ENCODE measurements at regions not wholly inside any gene's neighbourhood (a gene's known extent, or its start where the extent isn't known, plus 50 kb on each side); places are given as distances from the start of the nearest gene placed in this dataset.
A peak's percentile ranks its signal among the peaks of the same experiment; 100 is the strongest.

DNA sequence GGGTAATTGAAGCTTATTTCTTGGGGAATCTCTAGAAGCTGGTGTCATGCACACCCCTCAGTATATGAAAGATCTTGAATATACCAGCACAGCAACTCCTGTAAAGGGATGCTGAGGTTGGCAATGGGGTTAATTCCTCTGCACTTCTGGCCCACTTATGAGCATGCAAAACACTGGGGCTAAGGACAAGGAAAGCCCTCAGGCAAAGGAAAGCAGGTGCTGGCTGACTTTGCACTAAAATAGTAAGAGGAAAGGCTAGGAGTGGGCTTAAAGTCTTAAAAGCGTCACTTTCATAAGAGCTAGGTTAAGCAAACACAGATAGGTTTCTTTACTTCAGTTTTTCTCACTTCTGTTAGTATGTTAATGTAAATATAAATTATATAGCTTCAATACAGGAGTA, 572.6 kb upstream of the LUZP2 start:
- H3F3A ChIP-seq (ENCODE audit: insufficient read depth, low read length): no peaks in the 10 kb centered on the region
- H3K36me3 ChIP-seq (replicated peaks; ENCODE audit: insufficient read depth, low read length): no peaks in the 10 kb centered on the region
- H4K20me1 ChIP-seq (ENCODE audit: insufficient read depth, low read length): no peaks in the 10 kb centered on the region
- no peak overlapping the region for H3K4me3 ChIP-seq (ENCODE audit: low read length)
- no peaks in the 10 kb centered on the region for H3K9me3 ChIP-seq (replicated peaks; ENCODE audit: insufficient read depth, low read length)
- no peak overlapping the region for H3K27ac ChIP-seq (ENCODE audit: low read length)
- H3K27me3 ChIP-seq (replicated peaks; ENCODE audit: insufficient read depth, low read length): no peaks in the 10 kb centered on the region
- H2AFZ ChIP-seq (ENCODE audit: low read length): no peak overlapping the region
- H3K9me2 ChIP-seq (replicated peaks; ENCODE audit: insufficient read depth, low read length): no peaks in the 10 kb centered on the region
- no peak overlapping the region for H3K9ac ChIP-seq (ENCODE audit: low read length)
- no peaks in the 10 kb centered on the region for H3K79me2 ChIP-seq (ENCODE audit: low read length)
- H3K4me2 ChIP-seq (ENCODE audit: low read depth, low read length): no peak overlapping the region
- DNase-seq: peak; percentile 71
- TF ChIP-seq, protein P1, sequence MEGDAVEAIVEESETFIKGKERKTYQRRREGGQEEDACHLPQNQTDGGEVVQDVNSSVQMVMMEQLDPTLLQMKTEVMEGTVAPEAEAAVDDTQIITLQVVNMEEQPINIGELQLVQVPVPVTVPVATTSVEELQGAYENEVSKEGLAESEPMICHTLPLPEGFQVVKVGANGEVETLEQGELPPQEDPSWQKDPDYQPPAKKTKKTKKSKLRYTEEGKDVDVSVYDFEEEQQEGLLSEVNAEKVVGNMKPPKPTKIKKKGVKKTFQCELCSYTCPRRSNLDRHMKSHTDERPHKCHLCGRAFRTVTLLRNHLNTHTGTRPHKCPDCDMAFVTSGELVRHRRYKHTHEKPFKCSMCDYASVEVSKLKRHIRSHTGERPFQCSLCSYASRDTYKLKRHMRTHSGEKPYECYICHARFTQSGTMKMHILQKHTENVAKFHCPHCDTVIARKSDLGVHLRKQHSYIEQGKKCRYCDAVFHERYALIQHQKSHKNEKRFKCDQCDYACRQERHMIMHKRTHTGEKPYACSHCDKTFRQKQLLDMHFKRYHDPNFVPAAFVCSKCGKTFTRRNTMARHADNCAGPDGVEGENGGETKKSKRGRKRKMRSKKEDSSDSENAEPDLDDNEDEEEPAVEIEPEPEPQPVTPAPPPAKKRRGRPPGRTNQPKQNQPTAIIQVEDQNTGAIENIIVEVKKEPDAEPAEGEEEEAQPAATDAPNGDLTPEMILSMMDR (IDR thresholded peaks at IDR 0.05; ENCODE audit: low read length): no peak
- no peak for TF ChIP-seq EZH2phosphoT487 (IDR thresholded peaks at IDR 0.05; ENCODE audit: low read length)
- no peak for TF ChIP-seq EZH2 (optimal IDR thresholded peaks at IDR 0.05; ENCODE audit: low read depth, low read length)
- peaks cover 12% of the 10 kb centered on the region for H3K4me1 ChIP-seq (ENCODE audit: low read length)

DNA sequence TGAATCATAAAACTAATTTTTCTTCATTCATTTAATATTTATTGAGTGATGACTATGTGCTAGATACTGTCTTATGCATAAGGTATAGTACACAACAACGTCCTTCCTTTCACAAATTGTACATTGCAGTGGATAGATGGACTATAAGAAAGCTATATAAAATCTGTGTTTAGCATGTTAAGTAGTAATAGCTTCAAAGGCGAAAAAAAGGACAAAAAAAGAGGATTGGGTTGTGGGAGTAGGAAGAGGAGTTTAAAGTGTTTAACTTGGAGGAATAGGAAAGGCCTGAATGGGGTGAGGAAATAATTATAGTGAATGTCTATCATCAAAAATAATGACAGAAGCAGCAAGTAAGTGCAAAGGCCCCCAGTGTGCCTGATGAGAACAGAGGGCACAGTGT, 565.4 kb upstream of the LUZP2 start:
- TF ChIP-seq EZH2phosphoT487 (IDR thresholded peaks at IDR 0.05; ENCODE audit: low read length) (no peak), EZH2 (optimal IDR thresholded peaks at IDR 0.05; ENCODE audit: low read depth, low read length) (no peak)
- TF ChIP-seq, protein P1 (IDR thresholded peaks at IDR 0.05; ENCODE audit: low read length): no peak

DNA sequence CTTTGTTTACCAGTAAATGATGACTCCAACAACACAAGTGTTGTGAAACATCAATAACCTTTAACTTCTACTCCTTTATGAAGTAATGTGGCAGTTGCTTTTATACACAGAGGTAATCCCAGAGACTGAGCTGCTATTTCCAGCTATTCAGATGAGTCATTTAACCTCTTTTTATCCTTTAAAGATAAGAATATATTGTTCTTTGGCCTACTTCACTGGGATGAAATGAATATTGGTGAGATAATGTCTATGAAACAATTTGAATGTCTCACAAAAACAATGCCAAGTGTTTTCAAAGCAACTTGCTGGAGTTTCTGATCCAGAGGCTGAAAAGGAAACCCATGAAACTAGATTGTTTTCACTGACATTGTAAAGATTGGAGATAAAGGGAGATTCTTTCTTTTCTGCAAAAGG, 564.4 kb upstream of the LUZP2 start:
- Histone ChIP-seq H2AFZ (ENCODE audit: low read length) (no peak overlapping the region), H3K9me3 (replicated peaks; ENCODE audit: insufficient read depth, low read length) (no peaks in the 10 kb centered on the region), H3K79me2 (ENCODE audit: low read length) (no peaks in the 10 kb centered on the region), H3K27ac (ENCODE audit: low read length) (no peak overlapping the region), H3K4me1 (ENCODE audit: low read length) (no peaks in the 10 kb centered on the region), H3K36me3 (replicated peaks; ENCODE audit: insufficient read depth, low read length) (no peaks in the 10 kb centered on the region), H3K9ac (ENCODE audit: low read length) (no peak overlapping the region), H3F3A (ENCODE audit: insufficient read depth, low read length) (no peaks in the 10 kb centered on the region), H3K4me3 (ENCODE audit: low read length) (no peak overlapping the region), H3K4me2 (ENCODE audit: low read depth, low read length) (no peak overlapping the region), H4K20me1 (ENCODE audit: insufficient read depth, low read length) (no peaks in the 10 kb centered on the region), H3K27me3 (replicated peaks; ENCODE audit: insufficient read depth, low read length) (no peaks in the 10 kb centered on the region), H3K9me2 (replicated peaks; ENCODE audit: insufficient read depth, low read length) (no peaks in the 10 kb centered on the region)
- no peak for DNase-seq
- TF ChIP-seq, protein P1 (IDR thresholded peaks at IDR 0.05; ENCODE audit: low read length): no peak
- no peak for TF ChIP-seq EZH2 (optimal IDR thresholded peaks at IDR 0.05; ENCODE audit: low read depth, low read length)
- TF ChIP-seq EZH2phosphoT487 (IDR thresholded peaks at IDR 0.05; ENCODE audit: low read length): no peak

More for the DNA sequence above, 565.4 kb upstream of the LUZP2 start:
- H3K9ac ChIP-seq (ENCODE audit: low read length): no peak overlapping the region
- no peak for DNase-seq
- H3K4me2 ChIP-seq (ENCODE audit: low read depth, low read length): no peak overlapping the region
- H3K79me2 ChIP-seq (ENCODE audit: low read length): no peaks in the 10 kb centered on the region
- H3K27me3 ChIP-seq (replicated peaks; ENCODE audit: insufficient read depth, low read length): no peaks in the 10 kb centered on the region
- H3K9me3 ChIP-seq (replicated peaks; ENCODE audit: insufficient read depth, low read length): no peaks in the 10 kb centered on the region
- no peak overlapping the region for H3K27ac ChIP-seq (ENCODE audit: low read length)
- no peaks in the 10 kb centered on the region for H3K36me3 ChIP-seq (replicated peaks; ENCODE audit: insufficient read depth, low read length)
- H3K4me3 ChIP-seq (ENCODE audit: low read length): no peak overlapping the region
- H3K4me1 ChIP-seq (ENCODE audit: low read length): no peaks in the 10 kb centered on the region
- no peaks in the 10 kb centered on the region for H3F3A ChIP-seq (ENCODE audit: insufficient read depth, low read length)
- no peak overlapping the region for H2AFZ ChIP-seq (ENCODE audit: low read length)
- H3K9me2 ChIP-seq (replicated peaks; ENCODE audit: insufficient read depth, low read length): no peaks in the 10 kb centered on the region
- no peaks in the 10 kb centered on the region for H4K20me1 ChIP-seq (ENCODE audit: insufficient read depth, low read length)

All from MM.1S (cell line).